ENCODE measurements at regions not wholly inside any gene's neighbourhood (a gene's known extent, or its start where the extent isn't known, plus 50 kb on each side); places are given as distances from the start of the nearest gene placed in this dataset.

DNA sequence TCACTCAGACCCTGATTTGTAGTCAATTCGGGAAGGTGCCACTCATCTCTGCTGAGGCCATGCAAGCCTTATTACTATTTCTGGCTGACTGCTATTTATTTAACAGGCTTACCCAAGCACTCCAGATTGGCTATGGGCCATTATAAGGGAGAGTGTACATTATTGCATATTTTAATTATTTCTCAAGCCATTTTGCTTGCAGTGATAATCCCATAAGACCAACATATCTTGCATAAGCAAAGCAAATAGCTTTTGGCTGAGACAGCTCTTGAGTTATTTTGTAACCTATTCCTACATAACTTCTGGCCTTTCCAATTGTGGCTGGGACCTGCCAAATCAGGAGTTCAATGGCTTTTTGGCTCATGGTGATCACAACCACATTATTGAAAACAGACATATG, 509.6 kb upstream of the USP15 start:
- TF ChIP-seq, protein P1, sequence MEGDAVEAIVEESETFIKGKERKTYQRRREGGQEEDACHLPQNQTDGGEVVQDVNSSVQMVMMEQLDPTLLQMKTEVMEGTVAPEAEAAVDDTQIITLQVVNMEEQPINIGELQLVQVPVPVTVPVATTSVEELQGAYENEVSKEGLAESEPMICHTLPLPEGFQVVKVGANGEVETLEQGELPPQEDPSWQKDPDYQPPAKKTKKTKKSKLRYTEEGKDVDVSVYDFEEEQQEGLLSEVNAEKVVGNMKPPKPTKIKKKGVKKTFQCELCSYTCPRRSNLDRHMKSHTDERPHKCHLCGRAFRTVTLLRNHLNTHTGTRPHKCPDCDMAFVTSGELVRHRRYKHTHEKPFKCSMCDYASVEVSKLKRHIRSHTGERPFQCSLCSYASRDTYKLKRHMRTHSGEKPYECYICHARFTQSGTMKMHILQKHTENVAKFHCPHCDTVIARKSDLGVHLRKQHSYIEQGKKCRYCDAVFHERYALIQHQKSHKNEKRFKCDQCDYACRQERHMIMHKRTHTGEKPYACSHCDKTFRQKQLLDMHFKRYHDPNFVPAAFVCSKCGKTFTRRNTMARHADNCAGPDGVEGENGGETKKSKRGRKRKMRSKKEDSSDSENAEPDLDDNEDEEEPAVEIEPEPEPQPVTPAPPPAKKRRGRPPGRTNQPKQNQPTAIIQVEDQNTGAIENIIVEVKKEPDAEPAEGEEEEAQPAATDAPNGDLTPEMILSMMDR (conservative IDR thresholded peaks at IDR 0.05): no peak
- no peak for TF ChIP-seq ZFX (IDR thresholded peaks at IDR 0.05)
